KOPT-K1 (cell line): ENCODE measurements at regions not wholly inside any gene's neighbourhood (a gene's known extent, or its start where the extent isn't known, plus 50 kb on each side); places are given as distances from the start of the nearest gene placed in this dataset.

Source experiments
- H3K27ac ChIP-seq: fragments of 200-600 bp; sonication (generic); 2 replicates; pipeline ENCODE4 v1.5.1; 2016; ENCODE audit warnings: antibody characterized with exemption, mild to moderate bottlenecking, low read depth, low read length; ENCODE audit not compliant: poor library complexity, severe bottlenecking
- H3K36me3 ChIP-seq: fragments of 200-600 bp; sonication (generic); 2 replicates; pipeline ENCODE4 v1.5.1; 2017; ENCODE audit warnings: antibody characterized with exemption, mild to moderate bottlenecking, low read length, moderate library complexity; ENCODE audit not compliant: insufficient read depth
- H3K9me3 ChIP-seq: fragments of 200-600 bp; sonication (generic); 2 replicates; pipeline ENCODE4 v1.5.1; 2017; ENCODE audit warnings: antibody characterized with exemption, low read length, mild to moderate bottlenecking; ENCODE audit not compliant: insufficient read depth, poor library complexity, severe bottlenecking

GRCh38 chr13:84923831-84924230, 875.4 kb downstream of the SLITRK6 start:
- H3K36me3 ChIP-seq: no peaks in the 10 kb centered on the region
- H3K9me3 ChIP-seq: no peaks in the 10 kb centered on the region
- no peak overlapping the region for H3K27ac ChIP-seq

- Histone ChIP-seq H3K9me3 (no peaks in the 10 kb centered on the region), H3K36me3 (no peaks in the 10 kb centered on the region), H3K27ac (no peak overlapping the region)
These were observed 881.9 kb downstream of the SLITRK6 start for GRCh38 chr13:84917252-84917878.

GRCh38 chr13:84912720-84913119, 886.5 kb downstream of the SLITRK6 start:
- no peaks in the 10 kb centered on the region for H3K9me3 ChIP-seq
- H3K27ac ChIP-seq: no peak overlapping the region
- no peaks in the 10 kb centered on the region for H3K36me3 ChIP-seq

- H3K9me3 ChIP-seq: no peaks in the 10 kb centered on the region
- no peaks in the 10 kb centered on the region for H3K36me3 ChIP-seq
- no peak overlapping the region for H3K27ac ChIP-seq
These were observed 888.8 kb downstream of the SLITRK6 start for GRCh38 chr13:84910423-84910822.

GRCh38 chr13:84903391-84903790, 895.8 kb downstream of the SLITRK6 start:
- H3K27ac ChIP-seq: no peak overlapping the region
- H3K36me3 ChIP-seq: no peaks in the 10 kb centered on the region
- H3K9me3 ChIP-seq: no peaks in the 10 kb centered on the region

- Histone ChIP-seq H3K36me3 (no peaks in the 10 kb centered on the region), H3K9me3 (no peaks in the 10 kb centered on the region), H3K27ac (no peak overlapping the region)
These were observed 897.0 kb downstream of the SLITRK6 start for GRCh38 chr13:84902243-84902642.

- Histone ChIP-seq H3K9me3 (no peaks in the 10 kb centered on the region), H3K36me3 (no peaks in the 10 kb centered on the region), H3K27ac (no peak overlapping the region)
These were observed 903.1 kb downstream of the SLITRK6 start for GRCh38 chr13:84896128-84896527.

- Histone ChIP-seq H3K9me3 (no peaks in the 10 kb centered on the region), H3K27ac (no peak overlapping the region), H3K36me3 (no peaks in the 10 kb centered on the region)
These were observed 904.5 kb downstream of the SLITRK6 start for GRCh38 chr13:84894749-84895148.

GRCh38 chr13:84885868-84886267, 913.4 kb downstream of the SLITRK6 start:
- Histone ChIP-seq H3K36me3 (no peaks in the 10 kb centered on the region), H3K9me3 (no peaks in the 10 kb centered on the region), H3K27ac (no peak overlapping the region)

GRCh38 chr13:84873951-84874350, 925.3 kb downstream of the SLITRK6 start:
- no peaks in the 10 kb centered on the region for H3K36me3 ChIP-seq
- H3K9me3 ChIP-seq: no peaks in the 10 kb centered on the region
- no peak overlapping the region for H3K27ac ChIP-seq

- Histone ChIP-seq H3K9me3 (no peaks in the 10 kb centered on the region), H3K36me3 (no peaks in the 10 kb centered on the region), H3K27ac (no peak overlapping the region)
These were observed 929.0 kb downstream of the SLITRK6 start for GRCh38 chr13:84870190-84870589.

- no peaks in the 10 kb centered on the region for H3K36me3 ChIP-seq
- H3K27ac ChIP-seq: no peak overlapping the region
- H3K9me3 ChIP-seq: no peaks in the 10 kb centered on the region
These were observed 932.0 kb downstream of the SLITRK6 start for GRCh38 chr13:84867246-84867645.

- Histone ChIP-seq H3K9me3 (no peaks in the 10 kb centered on the region), H3K36me3 (no peaks in the 10 kb centered on the region), H3K27ac (no peak overlapping the region)
These were observed 933.4 kb downstream of the SLITRK6 start for GRCh38 chr13:84865783-84866221.

- Histone ChIP-seq H3K27ac (no peak overlapping the region), H3K36me3 (no peaks in the 10 kb centered on the region), H3K9me3 (no peaks in the 10 kb centered on the region)
These were observed 934.9 kb downstream of the SLITRK6 start for GRCh38 chr13:84864341-84864740.

- Histone ChIP-seq H3K36me3 (no peaks in the 10 kb centered on the region), H3K9me3 (no peaks in the 10 kb centered on the region), H3K27ac (no peak overlapping the region)
These were observed 952.1 kb downstream of the SLITRK6 start for GRCh38 chr13:84847107-84847506.

GRCh38 chr13:84845907-84846619, 953.2 kb downstream of the SLITRK6 start:
- Histone ChIP-seq H3K27ac (no peak overlapping the region), H3K36me3 (no peaks in the 10 kb centered on the region), H3K9me3 (no peaks in the 10 kb centered on the region)
